ENCODE measurements at regions not wholly inside any gene's neighbourhood (a gene's known extent, or its start where the extent isn't known, plus 50 kb on each side); places are given as distances from the start of the nearest gene placed in this dataset.

DNA sequence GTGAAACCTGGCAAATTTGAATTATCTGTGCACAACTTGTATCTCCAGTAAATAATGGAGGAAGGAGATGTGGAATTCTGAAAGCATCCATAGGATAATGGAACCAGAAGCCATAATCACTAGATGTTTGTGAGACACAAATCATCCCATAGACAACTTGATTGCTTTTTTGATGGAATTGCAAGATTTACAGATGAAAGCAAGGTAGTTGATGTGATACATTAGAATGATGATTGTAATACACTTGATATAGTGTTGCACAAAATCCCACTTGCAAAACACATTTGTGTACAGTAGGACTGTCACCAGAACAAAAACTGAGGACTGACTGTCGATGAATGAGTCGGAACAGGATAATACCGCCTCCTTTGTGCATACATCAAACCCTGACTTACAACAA lies 178.3 kb downstream of the IRS2 start:
- TF ChIP-seq, protein P1, sequence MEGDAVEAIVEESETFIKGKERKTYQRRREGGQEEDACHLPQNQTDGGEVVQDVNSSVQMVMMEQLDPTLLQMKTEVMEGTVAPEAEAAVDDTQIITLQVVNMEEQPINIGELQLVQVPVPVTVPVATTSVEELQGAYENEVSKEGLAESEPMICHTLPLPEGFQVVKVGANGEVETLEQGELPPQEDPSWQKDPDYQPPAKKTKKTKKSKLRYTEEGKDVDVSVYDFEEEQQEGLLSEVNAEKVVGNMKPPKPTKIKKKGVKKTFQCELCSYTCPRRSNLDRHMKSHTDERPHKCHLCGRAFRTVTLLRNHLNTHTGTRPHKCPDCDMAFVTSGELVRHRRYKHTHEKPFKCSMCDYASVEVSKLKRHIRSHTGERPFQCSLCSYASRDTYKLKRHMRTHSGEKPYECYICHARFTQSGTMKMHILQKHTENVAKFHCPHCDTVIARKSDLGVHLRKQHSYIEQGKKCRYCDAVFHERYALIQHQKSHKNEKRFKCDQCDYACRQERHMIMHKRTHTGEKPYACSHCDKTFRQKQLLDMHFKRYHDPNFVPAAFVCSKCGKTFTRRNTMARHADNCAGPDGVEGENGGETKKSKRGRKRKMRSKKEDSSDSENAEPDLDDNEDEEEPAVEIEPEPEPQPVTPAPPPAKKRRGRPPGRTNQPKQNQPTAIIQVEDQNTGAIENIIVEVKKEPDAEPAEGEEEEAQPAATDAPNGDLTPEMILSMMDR (IDR thresholded peaks at IDR 0.05) = no peak
- no peak for TF ChIP-seq POLR2A (IDR thresholded peaks at IDR 0.05)
